ENCODE measurements at regions not wholly inside any gene's neighbourhood (a gene's known extent, or its start where the extent isn't known, plus 50 kb on each side); places are given as distances from the start of the nearest gene placed in this dataset.
A peak's percentile ranks its signal among the peaks of the same experiment; 100 is the strongest.

DNA sequence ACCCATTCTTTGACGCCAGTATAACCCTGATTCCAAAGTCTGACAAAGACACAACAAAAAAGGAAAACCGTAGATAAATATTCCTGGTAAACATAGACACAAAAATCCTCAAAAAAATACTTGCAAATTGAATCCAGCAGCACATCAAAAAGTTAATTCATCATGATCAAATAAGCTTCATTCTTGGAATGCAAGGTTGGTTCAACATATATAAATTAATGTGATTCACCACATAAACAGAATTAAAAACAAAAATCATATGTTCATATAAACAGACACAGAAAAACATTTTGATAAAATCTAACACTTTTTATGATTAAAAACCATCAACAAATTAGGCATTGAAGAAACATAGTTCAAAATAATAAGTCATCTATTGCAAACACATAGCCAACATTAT lies 324.2 kb upstream of the TRPC7 start:
- Histone ChIP-seq H3K9me3 (ENCODE audit: low read depth, low read length, poor library complexity, severe bottlenecking) (no peaks in the 10 kb centered on the region), H3K4me1 (ENCODE audit: insufficient read depth, low read length, poor library complexity, severe bottlenecking) (no peaks in the 10 kb centered on the region), H3K27ac (ENCODE audit: low read depth, low read length, poor library complexity, severe bottlenecking) (no peak overlapping the region), H3K27me3 (replicated peaks; ENCODE audit: insufficient read depth, low read depth, low read length, poor library complexity) (peaks cover 31% of the 10 kb centered on the region), H3K4me3 (ENCODE audit: low read depth, low read length, poor library complexity, severe bottlenecking) (no peak overlapping the region), H3K36me3 (ENCODE audit: insufficient read depth, low read length, poor library complexity, severe bottlenecking) (no peaks in the 10 kb centered on the region)
- no peak for DNase-seq (ENCODE audit: low spot score)
- BruUV-seq (replicated peaks), result no TSS peak
- no peak for TF ChIP-seq EZH2 (IDR thresholded peaks at IDR 0.05; ENCODE audit: borderline replicate concordance, low read depth, low read length, poor library complexity, severe bottlenecking)
- TF ChIP-seq, protein P1, sequence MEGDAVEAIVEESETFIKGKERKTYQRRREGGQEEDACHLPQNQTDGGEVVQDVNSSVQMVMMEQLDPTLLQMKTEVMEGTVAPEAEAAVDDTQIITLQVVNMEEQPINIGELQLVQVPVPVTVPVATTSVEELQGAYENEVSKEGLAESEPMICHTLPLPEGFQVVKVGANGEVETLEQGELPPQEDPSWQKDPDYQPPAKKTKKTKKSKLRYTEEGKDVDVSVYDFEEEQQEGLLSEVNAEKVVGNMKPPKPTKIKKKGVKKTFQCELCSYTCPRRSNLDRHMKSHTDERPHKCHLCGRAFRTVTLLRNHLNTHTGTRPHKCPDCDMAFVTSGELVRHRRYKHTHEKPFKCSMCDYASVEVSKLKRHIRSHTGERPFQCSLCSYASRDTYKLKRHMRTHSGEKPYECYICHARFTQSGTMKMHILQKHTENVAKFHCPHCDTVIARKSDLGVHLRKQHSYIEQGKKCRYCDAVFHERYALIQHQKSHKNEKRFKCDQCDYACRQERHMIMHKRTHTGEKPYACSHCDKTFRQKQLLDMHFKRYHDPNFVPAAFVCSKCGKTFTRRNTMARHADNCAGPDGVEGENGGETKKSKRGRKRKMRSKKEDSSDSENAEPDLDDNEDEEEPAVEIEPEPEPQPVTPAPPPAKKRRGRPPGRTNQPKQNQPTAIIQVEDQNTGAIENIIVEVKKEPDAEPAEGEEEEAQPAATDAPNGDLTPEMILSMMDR (conservative IDR thresholded peaks at IDR 0.05; ENCODE audit: low read depth, low read length), result no peak
- ChIA-PET POLR2A (ENCODE audit: low non-redundant PET) (no interaction called here), CTCF (no interaction called here)
- intact Hi-C loops (cut with micrococcal nuclease; ENCODE audit: unreplicated experiment), result no loop called here

DNA sequence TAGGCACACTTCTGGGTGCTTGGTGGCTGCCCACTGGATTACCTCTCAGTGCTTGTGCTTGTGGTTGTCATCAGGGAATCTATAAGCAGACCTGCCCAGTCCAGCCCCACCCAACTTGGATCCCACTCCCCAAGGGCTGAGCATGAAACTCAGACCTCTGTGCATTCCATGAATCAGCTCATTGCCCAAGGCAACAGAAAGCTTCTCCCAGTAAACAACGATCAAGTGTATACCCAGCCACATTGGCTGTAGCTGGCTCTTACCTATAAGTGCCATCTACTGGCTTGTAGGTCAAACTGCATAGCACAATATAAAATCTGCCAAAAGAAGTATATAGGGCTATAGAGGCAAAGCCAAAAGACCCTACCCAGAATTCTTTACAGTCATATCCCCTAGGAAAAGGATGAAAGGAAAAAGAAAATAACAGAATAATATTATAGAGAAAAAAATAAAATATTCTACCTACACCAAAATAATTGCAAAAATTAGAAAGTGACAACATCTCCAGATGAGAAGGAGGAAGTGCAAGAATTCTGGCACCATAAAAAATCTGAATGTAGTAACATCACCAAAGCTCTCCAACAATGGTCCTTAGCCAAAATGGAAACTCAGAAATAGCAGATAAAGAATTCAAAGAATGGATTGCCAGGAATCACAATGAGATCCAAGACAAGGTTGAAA lies 321.0 kb upstream of the TRPC7 start:
- Histone ChIP-seq H3K9me3 (ENCODE audit: low read depth, low read length, poor library complexity, severe bottlenecking) (no peaks in the 10 kb centered on the region), H3K4me1 (ENCODE audit: insufficient read depth, low read length, poor library complexity, severe bottlenecking) (no peaks in the 10 kb centered on the region), H3K4me3 (ENCODE audit: low read depth, low read length, poor library complexity, severe bottlenecking) (no peak overlapping the region), H3K36me3 (ENCODE audit: insufficient read depth, low read length, poor library complexity, severe bottlenecking) (no peaks in the 10 kb centered on the region), H3K27ac (ENCODE audit: low read depth, low read length, poor library complexity, severe bottlenecking) (no peak overlapping the region), H3K27me3 (replicated peaks; ENCODE audit: insufficient read depth, low read depth, low read length, poor library complexity) (peaks cover 3% of the 10 kb centered on the region)
- intact Hi-C loops (cut with micrococcal nuclease; ENCODE audit: unreplicated experiment), result no loop called here
- no TSS peak for BruUV-seq (replicated peaks)
- POLR2A ChIA-PET (ENCODE audit: low non-redundant PET), result no interaction called here
- CTCF ChIA-PET, result interaction anchor here (1.0 kb wide), 1 partner anchor 436 kb away, joined by 7 read pairs; no protein-coding TSS in a partner anchor
- TF ChIP-seq, protein P1 (conservative IDR thresholded peaks at IDR 0.05; ENCODE audit: low read depth, low read length), result peak; percentile 58
- no peak for TF ChIP-seq EZH2 (IDR thresholded peaks at IDR 0.05; ENCODE audit: borderline replicate concordance, low read depth, low read length, poor library complexity, severe bottlenecking)
- peak; percentile 37 for DNase-seq (ENCODE audit: low spot score)

DNA sequence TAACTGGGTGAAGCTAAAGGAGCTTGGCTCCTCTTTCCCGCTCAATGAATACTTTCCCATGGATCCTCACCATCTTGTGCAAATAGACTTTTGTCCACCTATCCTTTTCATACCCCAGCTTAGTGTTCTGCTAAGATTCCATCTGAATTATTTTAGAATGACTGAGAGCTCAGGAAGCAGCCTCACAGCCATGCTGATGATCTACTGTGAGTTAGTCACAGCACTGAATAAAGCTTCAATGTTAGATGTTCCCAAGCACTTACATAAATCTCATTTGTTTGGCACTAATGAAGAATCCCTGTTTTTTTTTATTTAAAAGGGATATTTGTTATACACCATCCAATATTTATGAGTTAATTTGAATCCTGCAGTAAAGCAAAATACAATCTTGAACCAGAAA lies 317.6 kb upstream of the TRPC7 start:
- CTCF ChIA-PET, result no interaction called here
- no peak for DNase-seq (ENCODE audit: low spot score)
- POLR2A ChIA-PET (ENCODE audit: low non-redundant PET), result no interaction called here
- Histone ChIP-seq H3K36me3 (ENCODE audit: insufficient read depth, low read length, poor library complexity, severe bottlenecking) (no peaks in the 10 kb centered on the region), H3K9me3 (ENCODE audit: low read depth, low read length, poor library complexity, severe bottlenecking) (no peaks in the 10 kb centered on the region), H3K4me3 (ENCODE audit: low read depth, low read length, poor library complexity, severe bottlenecking) (no peak overlapping the region), H3K4me1 (ENCODE audit: insufficient read depth, low read length, poor library complexity, severe bottlenecking) (no peaks in the 10 kb centered on the region), H3K27ac (ENCODE audit: low read depth, low read length, poor library complexity, severe bottlenecking) (no peak overlapping the region), H3K27me3 (replicated peaks; ENCODE audit: insufficient read depth, low read depth, low read length, poor library complexity) (no peaks in the 10 kb centered on the region)
- intact Hi-C loops (cut with micrococcal nuclease; ENCODE audit: unreplicated experiment), result loop anchor here (5.0 kb wide), 1 partner anchor 431 kb away; no protein-coding TSS in a partner anchor
- BruUV-seq (replicated peaks), result no TSS peak
- no peak for TF ChIP-seq EZH2 (IDR thresholded peaks at IDR 0.05; ENCODE audit: borderline replicate concordance, low read depth, low read length, poor library complexity, severe bottlenecking)
- TF ChIP-seq, protein P1 (conservative IDR thresholded peaks at IDR 0.05; ENCODE audit: low read depth, low read length), result no peak

Data from A673 (cell line).